ENCODE measurements at regions not wholly inside any gene's neighbourhood (a gene's known extent, or its start where the extent isn't known, plus 50 kb on each side); places are given as distances from the start of the nearest gene placed in this dataset.

DNA sequence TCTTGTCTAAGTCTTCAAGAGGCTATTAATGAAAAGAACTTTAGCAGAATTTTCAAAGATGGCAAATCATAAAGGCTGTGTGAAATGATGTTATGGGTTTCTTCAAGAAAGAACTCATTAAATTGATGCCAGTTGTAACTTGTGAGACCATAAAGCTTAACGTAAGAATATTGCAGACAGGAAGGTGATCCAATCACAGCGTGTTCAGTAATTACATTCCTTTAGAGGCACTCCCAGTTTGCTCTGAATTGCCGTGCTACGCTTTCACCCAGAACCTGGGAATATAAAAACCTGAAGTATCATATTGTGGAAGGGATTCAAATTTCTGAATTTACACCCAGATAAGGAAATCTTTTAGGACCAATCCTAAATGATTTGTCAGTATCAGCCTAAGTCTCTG is 64.1 kb upstream of the ITGB1 start:
- TF ChIP-seq ZNF274 (IDR thresholded peaks at IDR 0.05; ENCODE audit: low read depth, low read length), result no peak
- TF ChIP-seq YY1 (IDR thresholded peaks at IDR 0.05; ENCODE audit: insufficient read depth, insufficient read length), result no peak

Measured in NT2/D1 (cell line).